Endothelial cell of umbilical vein (primary cell): ENCODE measurements at regions not wholly inside any gene's neighbourhood (a gene's known extent, or its start where the extent isn't known, plus 50 kb on each side); places are given as distances from the start of the nearest gene placed in this dataset.
"Not testable (repeated sequence)": the region's sequence is repeated elsewhere in the genome, so short reads cannot be mapped to it uniquely, and the experiment has no call there.

Source experiments
- EZH2 ChIP-seq: IDR thresholded peaks from 2 replicates; pipeline ENCODE4 v1.6.1; 2012; ENCODE audit warnings: borderline replicate concordance, low read depth, mild to moderate bottlenecking, moderate library complexity, low read length, inconsistent platforms; ENCODE audit not compliant: severe bottlenecking
- FOS ChIP-seq: IDR thresholded peaks from 2 replicates; pipeline ENCODE4 v1.6.1; 2011; ENCODE audit warnings: mild to moderate bottlenecking, low read length, moderate library complexity, borderline replicate concordance; ENCODE audit not compliant: insufficient read depth
- GATA2 ChIP-seq: IDR thresholded peaks from 2 replicates; pipeline ENCODE4 v1.7.0; 2011; ENCODE audit warnings: low read depth, mild to moderate bottlenecking, moderate library complexity, mixed read lengths, low read length; ENCODE audit not compliant: insufficient read length, insufficient read depth
- JUN ChIP-seq: IDR thresholded peaks from 2 replicates; pipeline ENCODE4 v1.6.1; 2011; ENCODE audit warnings: borderline replicate concordance, low read depth; ENCODE audit not compliant: insufficient read length, insufficient read depth
- MYC ChIP-seq: IDR thresholded peaks from one replicate; pipeline ENCODE4 v1.6.1; 2011; ENCODE audit warnings: mild to moderate bottlenecking, low read depth, low read length
- POLR2A ChIP-seq: IDR thresholded peaks from 2 replicates; pipeline ENCODE4 v1.6.1; 2012; ENCODE audit warnings: low read depth, mild to moderate bottlenecking, control low read depth, low read length
- POLR2AphosphoS5 ChIP-seq: IDR thresholded peaks from 2 replicates; pipeline ENCODE4 v1.6.1; 2012; ENCODE audit warnings: low read depth, mild to moderate bottlenecking, control low read depth, low read length, moderate library complexity; ENCODE audit not compliant: insufficient read depth
- TF ChIP-seq, protein P1 (sequence below), 2 donors: IDR thresholded peaks; 1 replicate in 1 of 2; 2 replicates in 1 of 2; pipeline ENCODE4 v1.5.1; 2011; ENCODE audit warnings: low read length in 2 of 2, mild to moderate bottlenecking in 2 of 2, moderate library complexity in 2 of 2, control low read depth in 1 of 2, inconsistent platforms in 1 of 2, low read depth in 1 of 2; ENCODE audit not compliant: insufficient read depth in 1 of 2; ENCODE audit errors: extremely low read depth in 1 of 2
- TF ChIP-seq, protein P2 (sequence below): IDR thresholded peaks from 2 replicates; pipeline ENCODE4 v1.6.1; 2011; ENCODE audit not compliant: insufficient read depth, insufficient read length

DNA sequence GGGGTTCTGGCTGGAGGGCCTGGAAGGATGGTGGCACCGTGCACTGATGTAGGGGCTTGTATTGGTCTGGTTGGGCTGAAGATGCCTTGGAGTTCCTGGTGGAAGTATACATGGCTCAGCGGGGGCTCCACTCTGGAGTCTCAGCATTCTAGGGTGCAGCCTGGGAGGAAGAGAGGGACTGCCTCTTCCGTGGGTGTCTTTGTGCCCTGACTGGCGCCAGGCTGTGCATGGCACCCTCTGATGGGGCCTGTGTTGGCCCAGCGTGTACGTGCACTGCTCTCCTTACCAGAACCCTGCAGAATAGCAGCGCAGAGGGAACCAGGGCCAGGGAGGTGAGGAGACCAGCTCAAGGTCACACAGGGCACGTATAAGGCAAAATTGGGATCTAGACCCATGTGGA, 97.0 kb downstream of the CRLF3 start:
- TF ChIP-seq, protein P1, sequence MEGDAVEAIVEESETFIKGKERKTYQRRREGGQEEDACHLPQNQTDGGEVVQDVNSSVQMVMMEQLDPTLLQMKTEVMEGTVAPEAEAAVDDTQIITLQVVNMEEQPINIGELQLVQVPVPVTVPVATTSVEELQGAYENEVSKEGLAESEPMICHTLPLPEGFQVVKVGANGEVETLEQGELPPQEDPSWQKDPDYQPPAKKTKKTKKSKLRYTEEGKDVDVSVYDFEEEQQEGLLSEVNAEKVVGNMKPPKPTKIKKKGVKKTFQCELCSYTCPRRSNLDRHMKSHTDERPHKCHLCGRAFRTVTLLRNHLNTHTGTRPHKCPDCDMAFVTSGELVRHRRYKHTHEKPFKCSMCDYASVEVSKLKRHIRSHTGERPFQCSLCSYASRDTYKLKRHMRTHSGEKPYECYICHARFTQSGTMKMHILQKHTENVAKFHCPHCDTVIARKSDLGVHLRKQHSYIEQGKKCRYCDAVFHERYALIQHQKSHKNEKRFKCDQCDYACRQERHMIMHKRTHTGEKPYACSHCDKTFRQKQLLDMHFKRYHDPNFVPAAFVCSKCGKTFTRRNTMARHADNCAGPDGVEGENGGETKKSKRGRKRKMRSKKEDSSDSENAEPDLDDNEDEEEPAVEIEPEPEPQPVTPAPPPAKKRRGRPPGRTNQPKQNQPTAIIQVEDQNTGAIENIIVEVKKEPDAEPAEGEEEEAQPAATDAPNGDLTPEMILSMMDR (IDR thresholded peaks at IDR 0.05; ENCODE audit: extremely low read depth in 1 of 2, insufficient read depth in 1 of 2, low read depth in 1 of 2, low read length in 2 of 2): not testable (repeated sequence)
- TF ChIP-seq EZH2, GATA2, POLR2A, FOS, POLR2AphosphoS5, MYC, JUN: not testable (repeated sequence)
- TF ChIP-seq, protein P2, sequence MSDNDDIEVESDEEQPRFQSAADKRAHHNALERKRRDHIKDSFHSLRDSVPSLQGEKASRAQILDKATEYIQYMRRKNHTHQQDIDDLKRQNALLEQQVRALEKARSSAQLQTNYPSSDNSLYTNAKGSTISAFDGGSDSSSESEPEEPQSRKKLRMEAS: not testable (repeated sequence)
